GM21825 (cell line): ENCODE measurements at regions not wholly inside any gene's neighbourhood (a gene's known extent, or its start where the extent isn't known, plus 50 kb on each side); places are given as distances from the start of the nearest gene placed in this dataset.
"Not testable (repeated sequence)": the region's sequence is repeated elsewhere in the genome, so short reads cannot be mapped to it uniquely, and the experiment has no call there.

ENCODE experiments used
- ATAC-seq: cut with Tn5 transposase; IDR thresholded peaks from one replicate; pipeline ENCODE4 v1.9.1; 2021; ENCODE audit warnings: mild to moderate bottlenecking, moderate library complexity; ENCODE audit not compliant: unreplicated experiment

DNA sequence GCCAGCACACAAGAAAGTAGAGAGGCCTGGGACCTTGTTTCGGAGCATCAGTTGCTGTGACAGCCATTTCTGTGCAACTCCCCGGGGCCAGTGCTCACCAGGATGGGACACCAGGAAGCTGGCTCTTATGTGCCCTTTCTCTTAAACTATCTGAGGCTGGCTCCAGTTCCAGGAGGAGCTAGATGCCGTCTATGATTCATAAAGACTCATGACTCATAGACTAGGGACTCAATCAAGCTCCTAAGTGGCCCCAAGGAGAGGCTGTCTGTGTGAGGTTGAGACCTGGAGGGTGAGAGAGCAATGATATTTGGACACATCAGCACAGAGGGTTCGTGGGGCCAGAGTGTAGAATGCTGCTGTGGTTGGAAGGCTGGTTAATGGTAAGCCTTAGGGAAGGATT lies 580.1 kb downstream of the CCSER2 start:
- no peak for ATAC-seq

GRCh38 chr10:84921701-84922100 lies 593.3 kb downstream of the CCSER2 start:
- ATAC-seq, result no peak

DNA sequence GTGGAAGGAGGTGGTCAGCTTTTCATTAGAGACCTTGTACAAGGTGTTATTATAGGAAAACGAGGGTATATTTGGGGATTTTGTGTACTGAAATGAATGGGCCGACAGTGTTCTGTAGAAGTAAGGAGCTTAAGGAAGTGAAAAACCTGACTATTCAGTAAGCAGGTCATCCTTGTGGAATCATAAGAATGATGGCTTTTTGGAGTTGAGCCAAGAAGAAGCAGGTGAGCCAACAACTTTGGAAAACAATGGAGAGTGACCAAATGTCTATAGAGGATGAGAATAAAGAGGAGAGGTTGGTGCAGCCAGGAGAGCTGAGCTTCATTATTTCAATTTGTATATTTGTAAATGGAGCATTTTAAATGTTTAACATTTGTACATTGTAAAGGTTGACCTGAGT lies 595.7 kb downstream of the CCSER2 start:
- ATAC-seq, result no peak

DNA sequence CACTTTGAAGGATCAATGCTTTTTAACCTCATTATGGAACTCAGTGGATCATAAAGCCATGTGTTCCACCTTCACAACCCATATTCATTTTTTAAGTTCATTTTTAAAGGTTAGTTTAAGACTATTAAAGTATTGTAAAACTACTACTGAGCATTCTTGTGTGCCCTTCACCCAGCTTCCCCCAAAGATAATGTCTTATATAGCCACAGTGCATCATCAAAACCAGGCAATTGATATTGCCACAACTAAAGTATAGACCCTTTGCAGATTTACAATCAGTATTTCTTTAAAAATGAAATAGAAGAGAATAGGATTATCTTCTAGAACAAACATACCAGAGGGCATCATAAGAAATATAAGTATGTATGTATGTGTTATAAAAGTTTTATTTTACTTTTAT lies 597.1 kb downstream of the CCSER2 start:
- ATAC-seq, result no peak

DNA sequence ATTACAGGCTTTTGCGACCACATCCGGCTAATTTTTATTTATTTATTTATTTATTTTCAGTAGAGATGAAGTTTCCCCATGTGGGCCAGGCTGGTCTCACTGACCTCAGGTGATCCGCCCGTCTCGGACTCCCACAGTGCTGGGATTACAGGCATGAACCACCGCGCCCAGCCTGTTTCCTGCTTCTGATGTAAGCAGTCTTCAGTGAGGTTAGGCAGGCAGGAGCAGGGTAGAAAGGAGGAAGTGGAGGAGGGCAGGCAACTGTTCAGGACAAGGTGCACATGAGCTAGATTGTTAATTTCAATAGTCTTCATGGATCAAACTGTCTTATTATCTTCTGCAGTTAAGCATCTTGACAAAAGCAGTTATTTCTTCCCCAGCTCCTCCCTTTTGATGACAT lies 605.0 kb downstream of the CCSER2 start:
- no peak for ATAC-seq

GRCh38 chr10:84935772-84936171 lies 607.4 kb downstream of the CCSER2 start:
- no peak for ATAC-seq

GRCh38 chr10:84938117-84938905 lies 609.9 kb downstream of the CCSER2 start:
- no peak for ATAC-seq

- no peak for ATAC-seq
Measured at GRCh38 chr10:84943541-84943940, 615.2 kb downstream of the CCSER2 start.

- no peak for ATAC-seq
Measured at GRCh38 chr10:84944187-84944586, 615.8 kb downstream of the CCSER2 start.

DNA sequence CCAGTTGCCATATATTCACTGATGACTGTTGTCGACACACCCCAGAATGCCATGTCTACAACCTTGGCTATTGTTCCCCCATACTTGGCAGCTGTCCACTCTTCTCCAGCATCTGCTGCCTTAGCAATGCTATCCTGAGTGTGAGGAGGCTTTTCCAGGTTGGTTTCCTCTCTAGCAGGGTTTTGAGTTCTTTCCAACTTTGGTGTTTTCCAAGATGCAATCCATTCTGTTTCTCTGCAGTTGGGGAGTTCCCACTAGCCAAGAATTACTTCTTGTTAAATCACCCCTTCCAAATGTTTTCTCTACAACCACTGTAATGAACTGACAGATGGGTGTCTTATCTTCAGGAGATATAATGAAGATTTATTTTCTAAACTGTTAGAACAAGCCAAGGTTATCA lies 617.4 kb downstream of the CCSER2 start:
- no peak for ATAC-seq

GRCh38 chr10:84946904-84947303 lies 618.5 kb downstream of the CCSER2 start:
- ATAC-seq, result no peak

GRCh38 chr10:84948644-84949043 lies 620.3 kb downstream of the CCSER2 start:
- ATAC-seq, result no peak

DNA sequence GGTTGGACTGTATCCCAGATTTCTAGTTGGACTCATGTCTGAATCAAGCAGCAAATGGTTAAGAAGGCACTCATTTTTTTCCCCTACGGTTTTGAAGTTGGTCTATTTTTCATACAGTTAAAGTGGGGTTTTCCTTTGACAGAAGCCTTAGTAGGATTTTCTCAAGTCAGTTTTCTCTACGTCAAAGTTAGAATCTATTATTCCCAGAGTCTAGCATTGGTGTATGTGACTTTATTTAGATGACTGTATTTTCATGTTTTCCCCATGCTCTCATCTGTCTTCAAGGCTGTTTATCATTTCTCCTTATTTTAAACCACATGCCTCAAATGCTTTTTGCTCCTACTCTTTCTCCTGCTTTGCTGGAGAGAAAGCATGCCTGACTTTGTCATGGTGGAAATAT lies 623.2 kb downstream of the CCSER2 start:
- ATAC-seq, result no peak

DNA sequence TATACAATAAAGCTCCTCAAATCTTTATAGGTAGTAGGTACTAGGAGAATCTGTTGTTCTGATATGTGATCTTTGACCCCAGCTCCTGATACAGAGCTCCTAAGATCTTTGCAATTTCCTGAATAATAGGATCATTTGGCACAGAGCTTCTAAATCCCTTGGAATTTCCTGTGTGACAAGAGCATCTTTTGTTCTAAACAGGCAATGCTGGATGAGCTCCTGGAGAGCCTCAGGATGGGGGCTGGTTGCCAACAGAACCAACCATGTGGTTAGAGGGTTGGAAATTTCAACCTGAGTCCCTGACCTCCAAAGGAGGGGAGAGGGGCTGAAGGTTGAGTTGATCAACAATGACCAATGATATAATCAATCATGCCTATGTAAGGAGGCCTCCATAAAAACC lies 629.0 kb downstream of the CCSER2 start:
- ATAC-seq, result no peak

- no peak for ATAC-seq
Measured at GRCh38 chr10:84965468-84965867, 637.1 kb downstream of the CCSER2 start.

- no peak for ATAC-seq
Measured at GRCh38 chr10:84966708-84967441, 638.5 kb downstream of the CCSER2 start.

DNA sequence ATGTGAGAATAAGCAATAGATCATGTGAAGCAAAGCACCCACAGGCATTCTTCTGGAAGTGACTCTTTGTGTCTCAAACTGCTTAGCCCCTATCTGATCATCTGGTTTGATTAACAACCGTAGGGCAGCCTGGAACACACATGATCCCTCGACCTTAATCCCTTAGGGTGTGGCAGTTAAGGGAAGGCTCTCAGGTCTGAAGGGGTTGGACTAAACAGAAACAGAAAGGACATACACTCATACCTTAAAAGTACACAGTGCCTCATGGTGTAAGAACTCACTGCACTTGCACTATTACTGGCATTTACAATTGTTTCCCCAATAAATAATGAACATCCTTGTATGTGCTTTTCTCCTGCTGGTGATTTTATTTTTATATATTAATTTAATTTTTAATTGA lies 640.9 kb downstream of the CCSER2 start:
- ATAC-seq, result not testable (repeated sequence)

GRCh38 chr10:84987039-84987438 lies 658.6 kb downstream of the CCSER2 start:
- ATAC-seq, result no peak

GRCh38 chr10:84988011-84988410 lies 659.6 kb downstream of the CCSER2 start:
- ATAC-seq, result no peak

DNA sequence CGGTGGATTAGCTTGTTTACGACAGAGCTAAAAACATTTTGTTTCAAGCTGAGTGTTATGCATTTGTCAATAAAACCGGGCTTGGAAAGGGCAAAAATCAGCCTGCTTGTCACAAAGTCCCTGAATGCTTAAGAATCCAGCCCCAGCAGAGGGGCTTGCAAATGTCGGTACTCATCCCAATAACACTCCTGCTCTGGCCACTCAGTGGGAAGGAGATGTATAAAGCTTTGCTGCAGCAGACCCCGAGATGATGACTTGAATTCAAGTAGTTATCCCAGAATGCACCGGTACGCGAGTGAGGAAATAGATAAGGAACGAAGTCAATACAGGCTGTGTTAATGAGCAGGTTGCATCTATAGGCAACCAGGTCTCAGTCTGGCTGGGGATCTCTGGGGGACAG lies 662.3 kb downstream of the CCSER2 start:
- no peak for ATAC-seq

GRCh38 chr10:84991301-84991700 lies 662.9 kb downstream of the CCSER2 start:
- no peak for ATAC-seq

DNA sequence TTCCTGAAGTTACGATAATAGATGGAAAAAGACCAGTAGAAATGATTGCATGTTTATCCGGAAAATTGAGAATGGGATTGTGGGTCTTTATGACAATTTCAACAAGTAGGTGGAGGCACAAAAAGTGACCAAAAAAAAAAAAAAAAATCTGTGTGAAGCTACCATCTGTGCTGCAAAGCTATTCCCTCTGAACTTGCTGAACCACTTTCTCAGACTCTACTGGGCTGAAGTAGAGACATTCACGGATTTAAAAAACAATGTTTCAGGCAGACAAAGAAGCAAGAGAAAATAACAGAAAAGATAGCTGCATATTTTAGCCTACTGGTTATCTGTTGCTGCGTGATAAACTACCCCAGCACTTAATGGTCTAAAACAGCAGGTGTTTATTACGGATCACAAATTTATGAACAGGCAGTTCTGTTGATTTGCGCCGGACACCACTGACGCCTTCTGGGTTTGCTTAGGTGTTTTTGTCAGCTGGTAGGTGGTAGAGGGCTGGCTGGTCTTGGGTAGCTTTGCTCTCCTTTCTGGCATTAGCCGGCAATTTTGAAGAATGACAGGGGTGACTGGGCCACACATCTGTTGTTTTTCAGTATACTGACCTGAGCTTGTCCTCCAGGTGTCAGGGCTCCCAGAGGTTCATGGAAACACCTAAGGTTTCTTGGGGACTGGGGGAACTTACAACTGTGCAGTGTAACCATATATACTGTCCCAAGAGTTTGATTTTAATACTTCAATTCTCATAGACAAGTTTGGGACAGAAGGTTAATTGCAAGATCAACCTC lies 665.1 kb downstream of the CCSER2 start:
- no peak for ATAC-seq
